ENCODE measurements at regions not wholly inside any gene's neighbourhood (a gene's known extent, or its start where the extent isn't known, plus 50 kb on each side); places are given as distances from the start of the nearest gene placed in this dataset.

GRCh38 chr9:78860801-78861475, 564.0 kb downstream of the PSAT1 start:
- no peak for DNase-seq
- no peak overlapping the region for H3K27ac ChIP-seq (ENCODE audit: low read length)
- H3K27me3 ChIP-seq (ENCODE audit: control insufficient read depth, insufficient read depth, low read length): no peaks in the 10 kb centered on the region
- H3K4me3 ChIP-seq (ENCODE audit: low read length): no peak overlapping the region
- H3K9me3 ChIP-seq (replicated peaks; ENCODE audit: control insufficient read depth, low read depth, low read length): no peaks in the 10 kb centered on the region
- no peaks in the 10 kb centered on the region for H3K36me3 ChIP-seq (ENCODE audit: control insufficient read depth, insufficient read depth, low read length)
- H3K4me1 ChIP-seq (ENCODE audit: control insufficient read depth, insufficient read depth, low read length): no peaks in the 10 kb centered on the region

GRCh38 chr9:78863531-78863930, 566.6 kb downstream of the PSAT1 start:
- H3K4me3 ChIP-seq (ENCODE audit: low read length): no peak overlapping the region
- no peaks in the 10 kb centered on the region for H3K27me3 ChIP-seq (ENCODE audit: control insufficient read depth, insufficient read depth, low read length)
- no peaks in the 10 kb centered on the region for H3K36me3 ChIP-seq (ENCODE audit: control insufficient read depth, insufficient read depth, low read length)
- H3K9me3 ChIP-seq (replicated peaks; ENCODE audit: control insufficient read depth, low read depth, low read length): no peaks in the 10 kb centered on the region
- no peak for DNase-seq
- H3K4me1 ChIP-seq (ENCODE audit: control insufficient read depth, insufficient read depth, low read length): no peaks in the 10 kb centered on the region
- WGBS (ENCODE audit: insufficient coverage): 0% methylated on average over 1 of the region's 4 CpGs
- no peak overlapping the region for H3K27ac ChIP-seq (ENCODE audit: low read length)

GRCh38 chr9:78865737-78866136, 568.8 kb downstream of the PSAT1 start:
- no peaks in the 10 kb centered on the region for H3K36me3 ChIP-seq (ENCODE audit: control insufficient read depth, insufficient read depth, low read length)
- H3K9me3 ChIP-seq (replicated peaks; ENCODE audit: control insufficient read depth, low read depth, low read length): no peaks in the 10 kb centered on the region
- H3K4me1 ChIP-seq (ENCODE audit: control insufficient read depth, insufficient read depth, low read length): no peaks in the 10 kb centered on the region
- no peak overlapping the region for H3K4me3 ChIP-seq (ENCODE audit: low read length)
- no peak for DNase-seq
- H3K27ac ChIP-seq (ENCODE audit: low read length): no peak overlapping the region
- WGBS (ENCODE audit: insufficient coverage): 63% methylated on average over 1 of the region's 2 CpGs
- H3K27me3 ChIP-seq (ENCODE audit: control insufficient read depth, insufficient read depth, low read length): no peaks in the 10 kb centered on the region

- no CpG with 5 or more reads among the region's 6 CpGs for WGBS (ENCODE audit: insufficient coverage)
- H3K9me3 ChIP-seq (replicated peaks; ENCODE audit: control insufficient read depth, low read depth, low read length): no peaks in the 10 kb centered on the region
- no peak overlapping the region for H3K27ac ChIP-seq (ENCODE audit: low read length)
- H3K4me3 ChIP-seq (ENCODE audit: low read length): no peak overlapping the region
- no peak for DNase-seq
- H3K4me1 ChIP-seq (ENCODE audit: control insufficient read depth, insufficient read depth, low read length): no peaks in the 10 kb centered on the region
- H3K27me3 ChIP-seq (ENCODE audit: control insufficient read depth, insufficient read depth, low read length): no peaks in the 10 kb centered on the region
- no peaks in the 10 kb centered on the region for H3K36me3 ChIP-seq (ENCODE audit: control insufficient read depth, insufficient read depth, low read length)
These were observed 569.5 kb downstream of the PSAT1 start for GRCh38 chr9:78866207-78867132.

GRCh38 chr9:78871086-78871451, 574.1 kb downstream of the PSAT1 start:
- no peak for DNase-seq
- H3K27me3 ChIP-seq (ENCODE audit: control insufficient read depth, insufficient read depth, low read length): no peaks in the 10 kb centered on the region
- no peak overlapping the region for H3K27ac ChIP-seq (ENCODE audit: low read length)

GRCh38 chr9:78871452-78872331, 574.8 kb downstream of the PSAT1 start:
- Histone ChIP-seq H3K36me3 (ENCODE audit: control insufficient read depth, insufficient read depth, low read length) (no peaks in the 10 kb centered on the region), H3K27me3 (ENCODE audit: control insufficient read depth, insufficient read depth, low read length) (no peaks in the 10 kb centered on the region), H3K4me1 (ENCODE audit: control insufficient read depth, insufficient read depth, low read length) (no peaks in the 10 kb centered on the region), H3K4me3 (ENCODE audit: low read length) (no peak overlapping the region), H3K9me3 (replicated peaks; ENCODE audit: control insufficient read depth, low read depth, low read length) (peaks cover 4% of the 10 kb centered on the region), H3K27ac (ENCODE audit: low read length) (no peak overlapping the region)
- no peak for DNase-seq
- WGBS (ENCODE audit: insufficient coverage): 60% methylated on average over 1 of the region's 4 CpGs

More at GRCh38 chr9:78871086-78871451, 574.1 kb downstream of the PSAT1 start:
- Histone ChIP-seq H3K36me3 (ENCODE audit: control insufficient read depth, insufficient read depth, low read length) (no peaks in the 10 kb centered on the region), H3K9me3 (replicated peaks; ENCODE audit: control insufficient read depth, low read depth, low read length) (peaks cover 4% of the 10 kb centered on the region), H3K4me1 (ENCODE audit: control insufficient read depth, insufficient read depth, low read length) (no peaks in the 10 kb centered on the region), H3K4me3 (ENCODE audit: low read length) (no peak overlapping the region)

- H3K4me1 ChIP-seq (ENCODE audit: control insufficient read depth, insufficient read depth, low read length): no peaks in the 10 kb centered on the region
- H3K27me3 ChIP-seq (ENCODE audit: control insufficient read depth, insufficient read depth, low read length): no peaks in the 10 kb centered on the region
- no CpG with 5 or more reads among the region's 2 CpGs for WGBS (ENCODE audit: insufficient coverage)
- H3K27ac ChIP-seq (ENCODE audit: low read length): no peak overlapping the region
- DNase-seq: no peak
- no peaks in the 10 kb centered on the region for H3K36me3 ChIP-seq (ENCODE audit: control insufficient read depth, insufficient read depth, low read length)
- peaks cover 4% of the 10 kb centered on the region for H3K9me3 ChIP-seq (replicated peaks; ENCODE audit: control insufficient read depth, low read depth, low read length)
- H3K4me3 ChIP-seq (ENCODE audit: low read length): no peak overlapping the region
These were observed 577.1 kb downstream of the PSAT1 start for GRCh38 chr9:78874061-78874460.

- H3K9me3 ChIP-seq (replicated peaks; ENCODE audit: control insufficient read depth, low read depth, low read length): no peaks in the 10 kb centered on the region
- no peak for DNase-seq
- no peaks in the 10 kb centered on the region for H3K27me3 ChIP-seq (ENCODE audit: control insufficient read depth, insufficient read depth, low read length)
- no peaks in the 10 kb centered on the region for H3K36me3 ChIP-seq (ENCODE audit: control insufficient read depth, insufficient read depth, low read length)
- no peak overlapping the region for H3K27ac ChIP-seq (ENCODE audit: low read length)
- H3K4me3 ChIP-seq (ENCODE audit: low read length): no peak overlapping the region
- no CpG with 5 or more reads among the region's 3 CpGs for WGBS (ENCODE audit: insufficient coverage)
- H3K4me1 ChIP-seq (ENCODE audit: control insufficient read depth, insufficient read depth, low read length): no peaks in the 10 kb centered on the region
These were observed 582.6 kb downstream of the PSAT1 start for GRCh38 chr9:78879324-78880100.

- no CpG with 5 or more reads among the region's 1 CpG for WGBS (ENCODE audit: insufficient coverage)
- no peak for DNase-seq
- Histone ChIP-seq H3K4me3 (ENCODE audit: low read length) (no peak overlapping the region), H3K4me1 (ENCODE audit: control insufficient read depth, insufficient read depth, low read length) (no peaks in the 10 kb centered on the region), H3K27ac (ENCODE audit: low read length) (no peak overlapping the region), H3K36me3 (ENCODE audit: control insufficient read depth, insufficient read depth, low read length) (no peaks in the 10 kb centered on the region), H3K9me3 (replicated peaks; ENCODE audit: control insufficient read depth, low read depth, low read length) (no peaks in the 10 kb centered on the region), H3K27me3 (ENCODE audit: control insufficient read depth, insufficient read depth, low read length) (no peaks in the 10 kb centered on the region)
These were observed 584.4 kb downstream of the PSAT1 start for GRCh38 chr9:78881295-78881694.

All from muscle of leg (tissue), 3 donors.